ENCODE measurements at regions not wholly inside any gene's neighbourhood (a gene's known extent, or its start where the extent isn't known, plus 50 kb on each side); places are given as distances from the start of the nearest gene placed in this dataset.
"Not testable (repeated sequence)": the region's sequence is repeated elsewhere in the genome, so short reads cannot be mapped to it uniquely, and the experiment has no call there.

- Histone ChIP-seq H3K4me1 (no peaks in the 10 kb centered on the region), H3K27me3 (replicated peaks; ENCODE audit: control insufficient read depth, insufficient read depth, low read length) (no peaks in the 10 kb centered on the region; the same call in 1 of the 2 replicates), H3K4me3 (ENCODE audit: low read depth, low read length) (no peak overlapping the region), H3K36me3 (ENCODE audit: control insufficient read depth, insufficient read depth, low read length) (no peaks in the 10 kb centered on the region), H3K9me3 (no peaks in the 10 kb centered on the region)
- ChIA-PET POLR2A (no interaction called here), CTCF (no interaction called here)
- TF ChIP-seq CTCF (IDR thresholded peaks at IDR 0.05; ENCODE audit: insufficient read depth in 1 of 2, low read depth in 1 of 2, low read length in 1 of 2, severe bottlenecking in 1 of 2, unreplicated experiment in 1 of 2) = no peak
- no TSS peak for BruUV-seq (replicated peaks)
- Mint-ChIP-seq H3K4me3 (ENCODE audit: unreplicated experiment) (no peak overlapping the region), H3K27ac (ENCODE audit: unreplicated experiment) (no peak overlapping the region), H3K9me3 (ENCODE audit: unreplicated experiment) (no peaks in the 10 kb centered on the region), H3K4me1 (ENCODE audit: low read depth, unreplicated experiment) (no peaks in the 10 kb centered on the region), H3K36me3 (ENCODE audit: insufficient read depth, unreplicated experiment) (no peaks in the 10 kb centered on the region), H3K27me3 (ENCODE audit: insufficient read depth, unreplicated experiment) (no peaks in the 10 kb centered on the region)
- DNase-seq = no peak
- intact Hi-C loops (cut with micrococcal nuclease; ENCODE audit: unreplicated experiment) = no loop called here
These were observed 375.9 kb downstream of the TMEM121 start for GRCh38 chr14:105902131-105902898.

GRCh38 chr14:105902899-105903165, 376.4 kb downstream of the TMEM121 start:
- H3K4me1 ChIP-seq; POLR2A ChIA-PET; H3K27me3 Mint-ChIP-seq (ENCODE audit: insufficient read depth, unreplicated experiment); DNase-seq; H3K36me3 Mint-ChIP-seq (ENCODE audit: insufficient read depth, unreplicated experiment); CTCF ChIA-PET; H3K27ac Mint-ChIP-seq (ENCODE audit: unreplicated experiment); BruUV-seq (replicated peaks); H3K4me1 Mint-ChIP-seq (ENCODE audit: low read depth, unreplicated experiment); H3K4me3 ChIP-seq (ENCODE audit: low read depth, low read length); H3K4me3 Mint-ChIP-seq (ENCODE audit: unreplicated experiment); H3K27me3 ChIP-seq (replicated peaks; ENCODE audit: control insufficient read depth, insufficient read depth, low read length); H3K36me3 ChIP-seq (ENCODE audit: control insufficient read depth, insufficient read depth, low read length); H3K9me3 Mint-ChIP-seq (ENCODE audit: unreplicated experiment); intact Hi-C loops (cut with micrococcal nuclease; ENCODE audit: unreplicated experiment); H3K9me3 ChIP-seq: not testable (repeated sequence)

- no peaks in the 10 kb centered on the region for H3K9me3 ChIP-seq
- TF ChIP-seq CTCF (IDR thresholded peaks at IDR 0.05; ENCODE audit: insufficient read depth in 1 of 2, low read depth in 1 of 2, low read length in 1 of 2, severe bottlenecking in 1 of 2, unreplicated experiment in 1 of 2) = no peak
- H3K4me1 Mint-ChIP-seq (ENCODE audit: low read depth, unreplicated experiment) = no peaks in the 10 kb centered on the region
- no peak overlapping the region for H3K4me3 ChIP-seq (ENCODE audit: low read depth, low read length)
- H3K27me3 Mint-ChIP-seq (ENCODE audit: insufficient read depth, unreplicated experiment) = peaks cover 5% of the 10 kb centered on the region
- no peak overlapping the region for H3K27ac Mint-ChIP-seq (ENCODE audit: unreplicated experiment)
- no peaks in the 10 kb centered on the region for H3K36me3 Mint-ChIP-seq (ENCODE audit: insufficient read depth, unreplicated experiment)
- H3K4me3 Mint-ChIP-seq (ENCODE audit: unreplicated experiment) = no peak overlapping the region
- CTCF ChIA-PET = no interaction called here
- BruUV-seq (replicated peaks) = no TSS peak
- POLR2A ChIA-PET = no interaction called here
- H3K9me3 Mint-ChIP-seq (ENCODE audit: unreplicated experiment) = no peaks in the 10 kb centered on the region
- H3K27me3 ChIP-seq (replicated peaks; ENCODE audit: control insufficient read depth, insufficient read depth, low read length) = no peaks in the 10 kb centered on the region; the same call in 1 of the 2 replicates
- intact Hi-C loops (cut with micrococcal nuclease; ENCODE audit: unreplicated experiment) = no loop called here
- H3K4me1 ChIP-seq = no peaks in the 10 kb centered on the region
- H3K36me3 ChIP-seq (ENCODE audit: control insufficient read depth, insufficient read depth, low read length) = no peaks in the 10 kb centered on the region
- no peak for DNase-seq
These were observed 377.6 kb downstream of the TMEM121 start for GRCh38 chr14:105903971-105904370.

- no TSS peak for BruUV-seq (replicated peaks)
- Histone ChIP-seq H3K4me1 (no peaks in the 10 kb centered on the region), H3K4me3 (ENCODE audit: low read depth, low read length) (no peak overlapping the region), H3K36me3 (ENCODE audit: control insufficient read depth, insufficient read depth, low read length) (no peaks in the 10 kb centered on the region), H3K9me3 (no peaks in the 10 kb centered on the region), H3K27me3 (replicated peaks; ENCODE audit: control insufficient read depth, insufficient read depth, low read length) (no peaks in the 10 kb centered on the region; the same call in 1 of the 2 replicates)
- Mint-ChIP-seq H3K27ac (ENCODE audit: unreplicated experiment) (no peak overlapping the region), H3K4me3 (ENCODE audit: unreplicated experiment) (no peak overlapping the region), H3K36me3 (ENCODE audit: insufficient read depth, unreplicated experiment) (no peaks in the 10 kb centered on the region), H3K9me3 (ENCODE audit: unreplicated experiment) (no peaks in the 10 kb centered on the region), H3K27me3 (ENCODE audit: insufficient read depth, unreplicated experiment) (peaks cover 5% of the 10 kb centered on the region), H3K4me1 (ENCODE audit: low read depth, unreplicated experiment) (no peaks in the 10 kb centered on the region)
- DNase-seq = no peak
- intact Hi-C loops (cut with micrococcal nuclease; ENCODE audit: unreplicated experiment) = no loop called here
- CTCF ChIA-PET = no interaction called here
- POLR2A ChIA-PET = no interaction called here
- no peak for TF ChIP-seq CTCF (IDR thresholded peaks at IDR 0.05; ENCODE audit: insufficient read depth in 1 of 2, low read depth in 1 of 2, low read length in 1 of 2, severe bottlenecking in 1 of 2, unreplicated experiment in 1 of 2)
These were observed 378.0 kb downstream of the TMEM121 start for GRCh38 chr14:105904379-105904778.
